ENCODE measurements at regions not wholly inside any gene's neighbourhood (a gene's known extent, or its start where the extent isn't known, plus 50 kb on each side); places are given as distances from the start of the nearest gene placed in this dataset.

GRCh38 chr18:25705650-25706049, 353.7 kb upstream of the ZNF521 start:
- no peaks in the 10 kb centered on the region for H3K79me2 ChIP-seq
- no peaks in the 10 kb centered on the region for H4K20me1 ChIP-seq (ENCODE audit: insufficient read depth, poor library complexity, severe bottlenecking)
- no peaks in the 10 kb centered on the region for H3K4me1 ChIP-seq (ENCODE audit: insufficient read depth)
- no peaks in the 10 kb centered on the region for H3K36me3 ChIP-seq (replicated peaks; ENCODE audit: insufficient read depth, low read depth)
- no peak overlapping the region for H3K4me2 ChIP-seq
- H3K27me3 ChIP-seq = no peaks in the 10 kb centered on the region
- H2AFZ ChIP-seq = no peak overlapping the region
- 96% methylated on average over 2 of the region's 2 CpGs for WGBS (ENCODE audit: low lambda C conversion rate, missing lambda C conversion rate)
- TF ChIP-seq EZH2 (IDR thresholded peaks at IDR 0.05; ENCODE audit: borderline replicate concordance) (no peak), CTCF (IDR thresholded peaks at IDR 0.05; ENCODE audit: poor library complexity) (no peak), EZH2phosphoT487 (IDR thresholded peaks at IDR 0.05; ENCODE audit: low read depth, severe bottlenecking, unreplicated experiment) (no peak)
- H3K9me2 ChIP-seq (replicated peaks; ENCODE audit: insufficient read depth) = no peaks in the 10 kb centered on the region
- no peak for DNase-seq (ENCODE audit: low spot score)
- H3K9me3 ChIP-seq (ENCODE audit: low read depth) = no peaks in the 10 kb centered on the region
- no peak overlapping the region for H3K4me3 ChIP-seq
- H3K27ac ChIP-seq = no peak overlapping the region

GRCh38 chr18:25704494-25704893, 352.5 kb upstream of the ZNF521 start:
- H3K79me2 ChIP-seq = no peaks in the 10 kb centered on the region
- no peak overlapping the region for H3K4me3 ChIP-seq
- H3K4me2 ChIP-seq = no peak overlapping the region
- no peak overlapping the region for H2AFZ ChIP-seq
- no peaks in the 10 kb centered on the region for H3K27me3 ChIP-seq
- H3K9me3 ChIP-seq (ENCODE audit: low read depth) = no peaks in the 10 kb centered on the region
- H3K9me2 ChIP-seq (replicated peaks; ENCODE audit: insufficient read depth) = no peaks in the 10 kb centered on the region
- TF ChIP-seq EZH2 (IDR thresholded peaks at IDR 0.05; ENCODE audit: borderline replicate concordance) (no peak), CTCF (IDR thresholded peaks at IDR 0.05; ENCODE audit: poor library complexity) (no peak), EZH2phosphoT487 (IDR thresholded peaks at IDR 0.05; ENCODE audit: low read depth, severe bottlenecking, unreplicated experiment) (no peak)
- no peak for DNase-seq (ENCODE audit: low spot score)
- no peak overlapping the region for H3K27ac ChIP-seq
- no peaks in the 10 kb centered on the region for H3K4me1 ChIP-seq (ENCODE audit: insufficient read depth)
- 83% methylated on average over 10 of the region's 10 CpGs for WGBS (ENCODE audit: low lambda C conversion rate, missing lambda C conversion rate)
- H4K20me1 ChIP-seq (ENCODE audit: insufficient read depth, poor library complexity, severe bottlenecking) = no peaks in the 10 kb centered on the region
- no peaks in the 10 kb centered on the region for H3K36me3 ChIP-seq (replicated peaks; ENCODE audit: insufficient read depth, low read depth)

GRCh38 chr18:25704071-25704470, 352.1 kb upstream of the ZNF521 start:
- no peak overlapping the region for H2AFZ ChIP-seq
- H3K36me3 ChIP-seq (replicated peaks; ENCODE audit: insufficient read depth, low read depth) = no peaks in the 10 kb centered on the region
- H3K27me3 ChIP-seq = no peaks in the 10 kb centered on the region
- no peaks in the 10 kb centered on the region for H4K20me1 ChIP-seq (ENCODE audit: insufficient read depth, poor library complexity, severe bottlenecking)
- TF ChIP-seq EZH2phosphoT487 (IDR thresholded peaks at IDR 0.05; ENCODE audit: low read depth, severe bottlenecking, unreplicated experiment) (no peak), EZH2 (IDR thresholded peaks at IDR 0.05; ENCODE audit: borderline replicate concordance) (no peak), CTCF (IDR thresholded peaks at IDR 0.05; ENCODE audit: poor library complexity) (no peak)
- no peaks in the 10 kb centered on the region for H3K9me3 ChIP-seq (ENCODE audit: low read depth)
- no peaks in the 10 kb centered on the region for H3K9me2 ChIP-seq (replicated peaks; ENCODE audit: insufficient read depth)
- no peaks in the 10 kb centered on the region for H3K79me2 ChIP-seq
- WGBS (ENCODE audit: low lambda C conversion rate, missing lambda C conversion rate) = 87% methylated on average over 6 of the region's 6 CpGs
- DNase-seq (ENCODE audit: low spot score) = no peak
- H3K4me2 ChIP-seq = no peak overlapping the region
- H3K4me1 ChIP-seq (ENCODE audit: insufficient read depth) = no peaks in the 10 kb centered on the region
- no peak overlapping the region for H3K27ac ChIP-seq
- no peak overlapping the region for H3K4me3 ChIP-seq

GRCh38 chr18:25701821-25702220, 349.9 kb upstream of the ZNF521 start:
- no peak overlapping the region for H3K27ac ChIP-seq
- H3K9me3 ChIP-seq (ENCODE audit: low read depth) = no peaks in the 10 kb centered on the region
- DNase-seq (ENCODE audit: low spot score) = no peak
- no peaks in the 10 kb centered on the region for H3K9me2 ChIP-seq (replicated peaks; ENCODE audit: insufficient read depth)
- no peaks in the 10 kb centered on the region for H3K4me1 ChIP-seq (ENCODE audit: insufficient read depth)
- no peaks in the 10 kb centered on the region for H3K79me2 ChIP-seq
- no peaks in the 10 kb centered on the region for H3K27me3 ChIP-seq
- H3K4me2 ChIP-seq = no peak overlapping the region
- no peaks in the 10 kb centered on the region for H3K36me3 ChIP-seq (replicated peaks; ENCODE audit: insufficient read depth, low read depth)
- 82% methylated on average over 5 of the region's 5 CpGs for WGBS (ENCODE audit: low lambda C conversion rate, missing lambda C conversion rate)
- H2AFZ ChIP-seq = no peak overlapping the region
- TF ChIP-seq CTCF (IDR thresholded peaks at IDR 0.05; ENCODE audit: poor library complexity) = no peak
- H3K4me3 ChIP-seq = no peak overlapping the region
- no peaks in the 10 kb centered on the region for H4K20me1 ChIP-seq (ENCODE audit: insufficient read depth, poor library complexity, severe bottlenecking)
